ENCODE measurements at regions not wholly inside any gene's neighbourhood (a gene's known extent, or its start where the extent isn't known, plus 50 kb on each side); places are given as distances from the start of the nearest gene placed in this dataset.
"Not testable (repeated sequence)": the region's sequence is repeated elsewhere in the genome, so short reads cannot be mapped to it uniquely, and the experiment has no call there.

DNA sequence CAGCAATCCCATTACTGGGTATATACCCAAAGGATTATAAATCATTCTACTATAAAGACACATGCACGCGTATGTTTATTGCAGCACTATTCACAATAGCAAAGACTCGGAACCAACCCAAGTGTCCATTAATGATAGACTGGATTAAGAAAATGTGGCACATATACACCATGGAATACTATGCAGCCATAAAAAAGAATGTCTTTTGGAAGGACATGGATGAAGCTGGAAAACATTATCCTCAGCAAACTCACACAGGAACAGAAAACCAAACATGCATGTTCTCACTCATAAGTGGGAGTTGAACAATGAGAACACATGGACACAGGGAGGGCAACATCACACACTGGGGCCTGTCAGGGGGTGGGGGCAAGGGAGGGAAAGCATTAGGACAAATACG is 143.7 kb upstream of the IVNS1ABP start:
- not testable (repeated sequence) for DNase-seq

DNA sequence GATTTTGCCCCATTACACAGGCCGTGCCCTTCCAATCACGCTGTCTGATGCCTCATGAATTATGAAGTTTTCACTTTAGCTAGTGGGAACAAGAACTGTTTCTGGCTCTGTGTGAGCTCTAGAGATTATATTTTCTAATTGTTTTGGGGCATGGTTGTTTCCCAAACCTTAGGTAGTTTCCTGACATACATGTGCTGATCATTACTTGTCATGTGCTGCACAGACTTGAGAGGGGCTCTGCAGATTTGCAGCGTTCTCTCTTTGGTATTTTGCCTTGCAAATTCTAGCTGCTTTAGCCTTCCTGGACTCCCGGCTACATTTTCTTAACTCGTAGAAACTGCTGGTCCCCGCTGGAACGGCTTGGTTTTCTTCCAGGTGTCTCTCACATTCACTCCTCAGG is 142.1 kb upstream of the IVNS1ABP start:
- DNase-seq: no peak

DNA sequence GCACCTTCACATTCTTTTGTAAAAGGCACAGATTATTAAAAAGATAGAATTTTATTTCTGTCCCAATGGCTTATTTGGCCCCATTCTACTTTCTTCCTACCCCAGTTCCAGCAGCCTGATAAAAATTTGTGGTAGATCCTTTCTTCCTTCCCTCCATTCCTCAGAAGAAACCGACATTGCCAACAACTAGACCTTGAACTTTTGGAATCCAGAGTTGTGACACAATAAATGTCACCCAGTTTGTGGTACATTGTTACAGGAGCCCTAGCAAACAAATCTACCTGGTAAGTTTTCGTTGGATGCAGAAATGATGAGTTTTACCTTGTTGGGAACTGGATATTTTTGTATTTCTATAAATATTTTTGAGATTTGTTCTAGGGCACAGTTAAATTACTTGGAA is 141.6 kb upstream of the IVNS1ABP start:
- no peak for DNase-seq

DNA sequence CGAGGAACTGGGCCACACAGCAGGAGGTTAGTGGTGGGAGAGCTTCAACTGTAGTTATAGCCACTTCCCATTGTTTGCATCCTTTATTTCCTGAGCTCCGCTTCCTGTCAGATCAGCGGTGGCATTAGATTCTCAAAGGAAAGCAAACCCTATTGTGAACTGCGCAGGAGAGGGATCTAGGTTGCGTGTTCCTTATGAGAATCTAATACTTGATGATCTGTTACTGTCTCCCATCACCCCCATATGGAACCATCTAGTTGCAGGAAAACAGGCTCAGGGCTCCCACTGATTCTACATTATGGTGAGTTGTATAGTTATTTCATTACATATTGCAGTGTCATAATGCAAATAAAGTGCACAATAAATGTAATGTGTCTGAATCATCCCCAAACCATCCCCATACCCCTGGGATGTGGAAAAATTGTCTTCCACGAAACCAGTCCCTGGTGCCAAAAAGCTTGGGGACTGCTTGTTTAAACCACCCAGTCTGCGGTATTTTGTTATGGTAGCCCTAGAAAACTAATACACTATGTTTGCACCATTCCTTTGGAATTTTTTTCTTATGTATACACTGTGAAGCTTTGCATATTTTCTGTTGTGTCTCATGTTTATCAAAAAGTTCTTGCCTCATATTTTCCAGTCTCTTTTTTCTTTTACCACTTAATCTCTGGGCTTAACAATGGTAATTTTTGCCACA is 136.6 kb upstream of the IVNS1ABP start:
- DNase-seq: no peak

DNA sequence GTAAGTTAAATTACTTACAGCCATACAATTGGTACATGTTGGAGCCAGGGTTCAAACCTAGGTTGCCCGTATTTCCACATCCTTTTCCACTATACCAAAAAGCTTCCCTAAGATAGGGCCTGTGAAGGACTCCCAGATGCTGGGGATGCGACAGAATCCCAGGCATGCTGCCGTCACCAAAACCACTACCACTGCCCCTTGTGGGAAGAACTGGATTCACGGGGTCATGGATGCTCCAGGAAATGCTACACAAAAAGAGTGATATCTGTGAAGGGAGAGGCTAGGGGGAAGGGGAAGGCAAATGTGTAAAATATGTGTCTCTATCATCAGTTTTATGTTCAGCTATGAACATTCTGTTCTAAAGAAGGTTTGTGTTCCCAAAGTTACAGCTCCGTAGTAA is 133.9 kb upstream of the IVNS1ABP start:
- no peak for DNase-seq

DNA sequence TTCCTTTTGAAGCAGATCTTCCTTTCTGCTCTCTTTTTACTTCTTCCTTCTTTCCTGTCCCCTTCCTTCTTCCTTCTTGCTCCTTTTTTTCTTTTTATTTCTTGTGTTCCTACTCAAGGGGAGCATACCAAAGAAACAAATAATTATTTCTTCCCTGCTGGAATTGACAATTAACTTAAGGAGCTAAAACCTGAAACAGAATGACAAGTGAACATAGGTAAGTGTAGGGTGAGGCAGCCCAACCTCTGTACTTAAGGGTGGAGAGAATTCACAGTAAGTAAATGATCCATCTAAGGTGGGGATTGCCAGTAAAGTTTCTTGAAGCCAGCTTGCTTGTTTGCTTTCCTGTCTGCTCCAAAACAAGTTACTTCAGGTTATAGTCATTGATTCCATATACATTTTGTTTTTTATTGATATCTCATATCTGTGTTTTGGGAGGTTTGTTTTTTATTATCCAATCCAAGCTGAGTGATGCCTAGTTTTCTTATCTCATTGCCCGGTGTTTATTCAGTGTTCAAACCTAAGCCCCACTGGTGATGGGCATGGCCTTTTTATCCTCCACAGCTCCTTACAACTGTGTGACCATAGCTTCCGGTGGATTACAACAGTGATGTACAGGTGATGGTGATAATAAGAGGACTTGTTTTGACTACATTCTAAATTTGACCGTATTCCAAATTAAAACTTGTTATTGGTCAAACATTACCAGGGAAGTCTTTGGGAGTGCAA is 133.2 kb upstream of the IVNS1ABP start:
- DNase-seq: no peak

DNA sequence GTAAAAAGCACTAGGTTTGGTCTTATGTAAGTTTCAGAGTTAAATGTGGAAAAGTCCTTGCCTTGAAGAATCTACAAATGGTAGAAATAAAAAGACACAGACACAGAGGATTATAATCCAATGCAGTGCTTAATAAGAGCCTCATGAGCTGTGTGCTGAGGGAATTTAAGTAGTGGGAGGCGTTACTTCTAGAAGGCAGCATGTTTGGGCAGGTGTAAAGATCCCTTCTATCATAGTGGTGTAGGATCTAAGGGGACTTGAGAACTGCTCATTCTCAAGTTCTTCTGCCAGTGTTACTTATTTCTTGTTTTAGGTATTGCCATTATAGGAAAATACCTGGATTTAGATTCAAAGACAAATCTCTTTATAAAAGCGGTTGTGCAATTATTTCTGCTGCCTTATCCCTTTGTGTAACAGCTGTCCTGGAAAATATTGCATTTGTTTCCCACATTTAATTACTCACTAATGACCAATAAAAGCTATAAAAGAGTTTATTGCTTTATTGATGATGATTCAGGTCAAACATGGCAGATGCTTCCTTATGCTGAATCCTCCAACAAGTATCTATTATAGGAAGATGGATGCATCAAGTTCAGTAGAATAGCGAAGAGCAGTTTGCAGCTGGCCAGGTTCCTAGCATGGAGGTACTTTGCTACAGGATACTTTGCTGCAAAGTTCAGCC is 132.5 kb upstream of the IVNS1ABP start:
- DNase-seq: no peak

DNA sequence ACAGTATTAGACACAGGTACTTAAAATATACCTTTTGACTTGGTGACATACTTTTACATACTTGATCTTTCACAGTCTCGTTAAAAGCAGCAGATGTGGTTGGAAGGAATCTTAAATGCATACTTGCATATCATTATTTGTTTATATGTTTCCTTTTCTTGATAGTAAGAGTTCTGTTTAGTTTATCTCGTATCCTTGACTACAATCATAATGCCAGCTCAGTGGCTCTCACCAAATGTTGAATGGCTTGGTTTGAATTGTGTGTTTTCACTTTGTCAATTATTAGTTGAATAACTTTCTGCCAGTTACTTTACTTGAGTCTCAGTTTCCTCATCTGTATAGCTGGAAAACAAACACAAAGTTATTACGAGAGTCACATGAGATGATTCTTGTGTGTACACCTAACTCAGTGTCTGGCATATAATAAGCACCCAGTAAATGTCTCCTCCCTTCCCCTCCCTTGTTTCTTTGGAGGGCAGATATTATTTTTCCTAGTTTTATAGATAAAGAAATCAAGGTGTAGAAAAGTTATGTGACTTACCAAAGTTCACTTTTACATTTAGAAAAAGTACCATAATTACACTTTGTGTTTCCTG is 131.6 kb upstream of the IVNS1ABP start:
- DNase-seq: no peak

DNA sequence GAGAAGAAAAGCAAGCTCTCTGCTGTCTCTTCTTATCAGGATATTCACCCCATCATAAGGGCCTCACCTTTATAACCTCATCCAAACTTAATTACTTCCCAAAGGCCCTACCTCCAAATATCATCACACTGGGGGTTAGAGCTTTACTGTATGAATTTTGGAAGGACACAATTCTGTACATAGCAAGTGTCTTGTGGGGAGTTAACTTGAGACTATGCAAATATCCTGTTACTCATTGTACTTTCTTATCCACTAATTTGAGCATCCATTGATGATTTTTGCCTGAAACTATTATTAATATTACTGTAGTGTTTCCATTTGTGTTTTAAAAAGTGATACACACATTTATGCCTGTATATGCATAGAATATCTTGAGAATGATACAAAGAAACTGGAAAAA is 129.1 kb upstream of the IVNS1ABP start:
- DNase-seq: no peak

DNA sequence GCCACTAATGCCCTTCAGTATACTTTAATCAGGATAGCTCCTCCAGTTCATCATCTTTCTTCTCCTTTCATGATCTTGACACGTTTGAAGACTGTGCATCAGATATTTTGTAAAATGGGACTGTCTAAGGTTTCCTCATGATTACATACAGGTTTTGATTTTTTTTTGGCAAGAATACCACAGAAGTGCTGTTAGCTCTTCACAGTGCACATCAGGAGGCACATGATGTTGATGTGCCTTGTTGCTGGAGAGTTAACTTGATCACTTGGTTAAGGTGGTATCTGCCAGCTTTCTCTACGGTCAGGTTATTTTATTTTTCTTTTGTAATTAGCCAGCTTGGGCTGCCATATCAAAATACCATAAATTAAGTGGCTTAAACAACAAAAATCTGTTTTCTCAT is 128.6 kb upstream of the IVNS1ABP start:
- DNase-seq: no peak

DNA sequence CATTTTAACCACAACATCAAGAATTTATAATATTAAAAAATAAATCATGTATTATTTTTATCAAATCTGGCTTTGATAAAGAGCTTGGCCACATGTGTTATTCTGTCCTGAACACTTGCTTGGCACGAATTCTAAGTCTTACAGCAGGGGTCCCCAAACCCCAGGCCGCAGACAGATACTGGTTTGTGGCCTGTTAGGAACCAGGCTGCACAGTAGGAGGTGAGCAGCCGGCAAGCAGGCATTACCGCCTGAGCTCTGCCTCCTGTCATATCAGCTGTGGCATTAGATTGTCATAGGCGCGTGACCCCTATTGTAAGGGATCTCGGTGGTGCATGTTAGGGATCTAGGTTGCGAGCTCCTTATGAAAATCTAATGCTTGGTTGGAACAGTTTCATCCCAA is 127.6 kb upstream of the IVNS1ABP start:
- DNase-seq: no peak

DNA sequence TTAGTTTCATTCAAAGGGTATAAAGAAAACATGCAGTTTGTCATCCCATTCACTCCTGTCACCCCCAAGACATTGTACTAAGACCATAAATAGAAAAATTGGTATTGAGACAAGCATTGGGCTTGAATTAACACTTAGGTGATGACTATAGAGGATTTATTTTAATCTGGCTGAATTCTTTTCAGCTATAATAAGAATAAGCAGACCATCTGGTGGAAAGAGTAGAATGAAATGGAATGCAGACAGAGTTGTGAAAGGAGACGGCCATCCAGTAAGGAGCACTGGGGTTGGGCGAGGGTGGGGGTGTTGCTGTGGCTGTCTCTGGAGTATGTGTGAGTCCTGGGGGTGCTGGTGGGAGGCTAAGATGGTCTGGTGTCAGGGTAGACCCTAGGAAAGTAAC is 125.0 kb upstream of the IVNS1ABP start:
- no peak for DNase-seq

DNA sequence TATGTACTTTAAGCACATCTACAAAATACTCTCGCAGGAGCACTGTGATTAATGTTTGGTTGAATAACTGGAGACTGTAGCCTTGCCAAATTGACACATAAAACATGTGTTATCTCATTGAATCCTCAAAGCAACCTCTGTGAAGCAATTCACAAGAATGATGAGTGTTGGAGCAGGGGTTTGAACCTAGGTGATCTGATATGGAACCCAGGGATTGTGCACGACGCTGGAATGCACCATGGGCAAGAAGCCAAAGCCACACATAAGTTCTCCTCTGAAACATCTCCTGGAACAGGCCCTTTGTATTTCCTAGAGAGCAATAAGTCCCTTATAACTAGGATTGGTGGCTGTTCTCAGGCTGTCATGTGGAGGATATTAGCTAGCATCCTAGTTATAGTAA is 124.6 kb upstream of the IVNS1ABP start:
- DNase-seq: no peak

DNA sequence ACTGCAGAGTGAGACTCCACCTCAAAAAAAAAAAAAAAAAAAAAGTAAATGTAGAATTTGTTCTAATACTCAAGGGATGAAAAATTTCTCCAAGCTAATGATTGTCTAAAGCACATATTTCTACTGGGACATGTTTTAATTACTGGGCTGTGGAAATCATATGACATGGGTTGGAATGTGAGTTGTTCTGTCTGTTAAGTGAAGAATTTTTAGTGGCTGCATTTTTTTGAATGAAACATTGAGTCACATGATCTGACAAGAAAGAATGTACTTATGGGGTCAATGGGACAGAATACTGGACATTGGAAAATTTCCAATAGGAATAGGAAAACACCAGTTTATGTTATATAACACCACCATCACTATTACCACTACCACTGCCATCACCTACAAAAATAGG is 123.8 kb upstream of the IVNS1ABP start:
- DNase-seq: no peak

DNA sequence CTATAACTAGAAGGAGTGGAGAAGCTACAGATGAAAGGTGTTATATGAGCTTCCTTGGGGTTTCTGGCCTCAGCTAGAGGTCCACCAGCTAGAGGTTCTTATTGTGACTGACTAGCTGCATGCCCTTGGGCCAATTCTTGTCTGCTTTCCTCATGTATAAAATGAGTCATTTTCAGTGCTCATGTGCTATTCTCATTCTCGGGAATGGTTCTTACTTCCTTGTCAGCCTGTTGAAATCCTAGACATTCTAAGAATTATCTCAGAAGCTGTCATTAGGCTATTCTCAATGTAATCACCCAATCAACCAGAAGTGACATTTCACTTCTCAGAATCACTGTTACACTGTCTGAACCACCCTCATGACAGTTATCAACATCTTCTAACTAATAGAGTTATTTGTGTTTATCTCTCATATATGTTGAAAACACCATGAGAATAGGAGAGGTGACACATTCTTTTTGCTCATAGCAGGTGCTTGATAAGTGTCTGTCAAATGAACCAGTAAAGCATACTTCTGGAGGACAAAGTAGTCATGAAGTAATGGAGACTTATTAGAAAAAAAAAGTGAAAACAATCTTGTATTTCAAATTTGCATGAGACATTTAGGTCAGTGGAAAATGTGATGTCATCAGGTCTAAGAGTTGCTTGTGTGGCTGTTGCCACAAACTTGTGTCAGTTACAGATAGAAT is 122.8 kb upstream of the IVNS1ABP start:
- no peak for DNase-seq

DNA sequence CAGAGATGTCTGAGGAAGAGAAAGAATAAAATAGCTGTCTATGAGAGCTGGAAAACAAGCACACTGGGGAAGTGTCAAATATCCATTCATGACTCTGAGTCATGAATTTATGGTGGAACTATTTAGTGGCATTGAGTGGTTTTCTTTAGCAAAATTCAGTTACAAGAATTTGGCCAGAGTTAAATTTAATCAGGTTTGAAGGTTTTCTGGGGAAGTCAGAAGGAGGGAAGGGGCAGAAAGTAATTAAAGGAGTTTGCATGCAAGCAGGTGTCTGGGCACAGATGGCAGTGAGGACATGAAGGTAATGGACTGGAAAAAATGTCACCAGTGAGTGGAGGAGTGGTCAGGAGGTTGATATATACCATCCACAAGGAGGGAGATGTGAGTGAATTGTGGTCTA is 121.9 kb upstream of the IVNS1ABP start:
- DNase-seq: no peak

DNA sequence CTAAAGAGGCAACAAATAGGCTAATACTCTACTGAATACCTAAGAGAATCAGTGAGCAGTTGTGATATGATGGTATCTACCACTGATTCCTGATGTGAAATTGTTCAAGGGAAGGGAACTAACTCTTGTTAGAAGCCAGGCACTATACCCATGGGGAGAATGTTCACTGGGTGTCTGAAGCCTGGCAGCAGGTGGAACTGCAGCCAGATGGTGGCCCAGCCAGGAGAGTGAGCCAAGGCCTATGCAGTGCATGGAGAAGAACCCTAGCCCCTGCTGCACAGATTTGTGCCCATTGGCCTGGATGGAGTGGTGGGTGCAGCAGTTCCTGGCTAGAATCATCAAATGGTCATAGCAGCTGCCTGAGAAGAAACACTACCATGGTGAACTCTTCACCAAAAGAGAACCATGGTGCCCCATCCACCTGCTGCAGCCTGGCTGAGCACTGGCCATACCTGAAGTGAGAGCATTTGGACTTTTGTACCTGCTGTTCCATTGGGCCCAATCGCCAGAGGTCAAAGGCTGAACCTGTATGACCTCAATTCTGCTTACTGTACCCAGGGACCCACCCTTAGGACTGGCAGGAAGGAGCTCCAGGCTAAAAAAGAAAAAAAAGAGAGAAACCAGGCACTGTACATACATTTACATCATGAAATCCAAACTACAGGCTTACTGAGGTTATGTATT is 118.8 kb upstream of the IVNS1ABP start:
- DNase-seq: no peak

DNA sequence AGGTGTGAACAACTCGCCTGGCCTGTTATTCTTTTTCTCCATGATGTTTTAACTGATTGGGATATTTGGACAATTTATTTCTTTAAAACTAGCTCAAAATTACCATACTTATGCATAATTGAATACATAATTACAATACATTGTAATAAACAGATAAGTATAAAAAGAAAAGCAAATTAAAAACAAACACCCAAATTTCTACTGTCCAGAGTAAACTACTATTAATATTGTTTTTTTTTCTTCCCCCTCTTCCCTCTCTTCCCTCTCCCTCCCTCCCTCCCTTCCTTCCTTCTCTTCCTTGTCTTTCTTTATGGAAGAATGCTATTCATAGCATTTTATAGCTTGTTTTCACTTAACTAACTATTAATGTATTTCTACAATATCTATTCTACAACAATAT is 117.7 kb upstream of the IVNS1ABP start:
- DNase-seq: no peak

DNA sequence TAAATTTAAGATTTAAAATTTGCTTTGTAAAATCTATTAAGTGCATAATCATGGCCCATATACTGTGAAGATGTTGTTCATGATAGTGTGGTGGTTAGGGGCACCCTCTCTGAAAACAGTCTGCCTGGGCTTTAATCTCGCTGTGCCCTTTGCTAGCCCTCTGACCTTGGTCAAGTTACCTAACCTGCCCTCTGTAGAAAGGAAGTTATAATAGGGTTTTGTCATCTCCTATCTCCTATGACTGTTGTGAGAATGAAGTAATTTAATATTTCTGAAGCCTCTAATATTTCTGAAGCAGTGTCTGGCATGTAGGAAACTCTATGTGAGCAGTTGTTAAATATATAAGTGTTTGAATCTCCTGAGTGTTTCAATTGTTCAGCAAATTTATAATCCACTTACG is 116.6 kb upstream of the IVNS1ABP start:
- no peak for DNase-seq

DNA sequence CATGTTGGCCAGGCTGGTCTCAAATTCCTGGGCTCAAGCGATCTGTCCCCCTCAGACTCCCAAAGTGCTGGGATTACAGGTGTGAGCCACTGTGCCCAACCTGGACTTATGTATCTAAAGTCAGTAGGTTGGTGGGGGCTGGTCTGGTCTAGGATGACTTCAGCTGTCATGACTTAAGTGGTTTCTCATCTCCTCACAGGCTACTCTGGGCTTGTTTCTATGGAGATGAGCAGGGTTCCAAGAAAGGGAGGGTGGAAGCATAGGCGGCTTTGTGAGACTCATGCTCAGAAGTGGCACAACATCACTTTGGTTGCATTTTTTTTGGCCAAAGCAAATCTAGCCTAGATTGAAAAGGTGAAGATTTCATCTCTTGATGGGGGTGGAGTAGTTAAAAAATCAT is 115.9 kb upstream of the IVNS1ABP start:
- DNase-seq: no peak

DNA sequence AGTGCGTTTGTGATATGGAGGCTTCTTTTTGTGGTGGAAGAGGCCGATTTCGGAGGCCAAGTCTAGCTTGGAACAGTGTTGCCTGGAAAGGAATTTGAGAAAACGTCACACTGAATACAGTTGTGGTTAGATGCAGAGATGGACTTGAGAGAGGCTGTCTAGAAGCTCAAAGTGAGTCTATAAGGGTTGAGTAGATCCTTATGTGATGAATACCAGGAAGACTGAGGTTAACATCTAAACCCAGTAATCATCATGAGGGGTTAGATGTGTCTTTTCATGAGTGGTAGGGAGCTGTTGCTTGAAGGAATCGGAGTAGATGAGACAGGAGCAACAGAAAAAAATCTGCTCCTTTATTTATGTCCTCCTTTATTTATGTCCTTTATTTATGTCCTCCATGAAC is 114.6 kb upstream of the IVNS1ABP start:
- no peak for DNase-seq

DNA sequence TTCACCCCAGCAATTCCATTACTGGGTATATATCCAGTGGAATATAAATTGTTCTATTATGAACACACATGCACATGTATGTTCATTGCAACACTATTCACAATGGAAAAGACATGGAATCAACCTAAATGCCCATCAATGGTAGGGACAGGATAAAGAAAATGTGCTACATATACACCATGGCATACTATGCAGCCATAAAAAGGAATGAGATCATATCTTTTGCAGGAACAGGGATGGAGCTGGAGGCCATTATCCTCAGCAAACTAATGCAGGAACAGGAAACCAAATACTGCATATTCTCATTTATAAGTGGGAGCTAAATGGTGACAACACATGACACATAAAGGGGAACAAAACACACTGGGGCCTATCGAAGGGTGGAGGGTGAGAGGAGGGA is 112.6 kb upstream of the IVNS1ABP start:
- DNase-seq: not testable (repeated sequence)

DNA sequence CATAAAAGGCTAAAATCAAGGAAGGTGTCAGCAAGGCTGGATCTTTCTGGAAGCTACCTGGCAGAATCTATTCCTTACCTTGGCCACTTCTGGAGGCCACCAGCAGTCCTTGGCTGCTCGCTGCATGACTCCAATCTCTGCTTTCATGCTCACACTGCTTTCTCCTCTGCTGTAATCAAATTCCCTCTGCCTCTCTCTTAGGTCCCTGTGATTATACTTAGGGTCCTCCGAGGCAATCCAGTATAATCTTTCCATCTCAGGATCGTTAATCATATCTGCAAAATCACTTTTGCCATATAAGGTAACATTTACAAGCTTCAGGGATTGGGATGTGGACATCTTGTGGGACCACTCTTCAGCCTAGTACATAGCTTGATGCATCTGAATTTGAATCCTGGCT is 110.7 kb upstream of the IVNS1ABP start:
- DNase-seq: no peak

Measured in RPMI8226 (cell line).